NT2/D1 (cell line): ENCODE measurements at regions not wholly inside any gene's neighbourhood (a gene's known extent, or its start where the extent isn't known, plus 50 kb on each side); places are given as distances from the start of the nearest gene placed in this dataset.

Source experiments
- DNase-seq: peaks from one replicate; pipeline ENCODE4 v3.0.0-alpha.2; 2011; ENCODE audit warnings: low read depth, low spot score
- H3K27me3 ChIP-seq: 2 replicates; pipeline ENCODE4 v1.6.0; 2011; ENCODE audit warnings: mild to moderate bottlenecking; ENCODE audit not compliant: insufficient read length, insufficient read depth
- H3K36me3 ChIP-seq: 2 replicates; pipeline ENCODE4 v1.6.1; 2011; ENCODE audit warnings: mild to moderate bottlenecking, low read length, mixed read lengths; ENCODE audit not compliant: insufficient read depth, insufficient read length
- H3K4me1 ChIP-seq: 2 replicates; pipeline ENCODE4 v1.5.1; 2011; ENCODE audit not compliant: insufficient read depth, insufficient read length
- H3K4me3 ChIP-seq: 2 replicates; pipeline ENCODE4 v1.5.1; 2011; ENCODE audit warnings: low read depth; ENCODE audit not compliant: insufficient read length
- H3K9ac ChIP-seq: 2 replicates; pipeline ENCODE4 v1.6.0; 2011; ENCODE audit warnings: low read depth; ENCODE audit not compliant: insufficient read length
- H3K9me3 ChIP-seq: 2 replicates; pipeline ENCODE4 v1.5.1; 2011; ENCODE audit warnings: mild to moderate bottlenecking, low read length; ENCODE audit not compliant: insufficient read depth
- SUZ12 ChIP-seq: IDR thresholded peaks from 2 replicates; pipeline ENCODE4 v1.6.1; 2011; ENCODE audit not compliant: insufficient read length, insufficient read depth; ENCODE audit errors: extremely low read depth
- YY1 ChIP-seq: IDR thresholded peaks from 2 replicates; pipeline ENCODE4 v1.6.1; 2011; ENCODE audit not compliant: insufficient read length, insufficient read depth
- ZNF274 ChIP-seq: IDR thresholded peaks from 2 replicates; pipeline ENCODE4 v1.6.1; 2011; ENCODE audit warnings: mild to moderate bottlenecking, low read depth, low read length

DNA sequence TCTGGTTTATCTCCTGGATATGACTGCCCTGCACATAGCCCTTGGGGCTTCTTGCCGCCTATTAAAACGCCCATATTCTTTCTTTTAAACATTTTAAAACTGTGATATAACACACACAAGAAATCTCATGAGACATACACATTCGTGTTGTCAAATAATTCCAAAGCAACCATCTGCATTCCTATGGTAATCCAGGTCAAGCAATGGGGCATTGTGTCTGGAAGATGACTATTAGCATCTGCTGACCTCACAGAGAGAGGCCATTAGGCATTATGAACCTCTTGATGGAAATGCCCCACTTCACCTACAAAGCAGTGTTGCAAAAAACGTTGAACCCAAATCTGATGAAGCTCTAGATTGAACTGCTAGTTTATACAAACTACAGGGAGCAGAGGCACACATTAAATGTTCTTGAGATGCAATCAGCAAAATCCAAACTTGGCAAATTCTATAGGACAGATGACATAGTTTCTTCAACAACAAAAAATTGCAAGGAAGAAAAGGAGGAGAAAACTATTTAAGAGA lies 513.8 kb upstream of the CCDC196 start:
- no peak for TF ChIP-seq SUZ12
- TF ChIP-seq ZNF274, result no peak
- no peak for TF ChIP-seq YY1
- no peaks in the 10 kb centered on the region for H3K36me3 ChIP-seq
- no peaks in the 10 kb centered on the region for H3K9me3 ChIP-seq
- no peaks in the 10 kb centered on the region for H3K4me1 ChIP-seq
- no peak for DNase-seq
- H3K9ac ChIP-seq, result no peak overlapping the region
- no peaks in the 10 kb centered on the region for H3K27me3 ChIP-seq
- H3K4me3 ChIP-seq, result no peak overlapping the region

GRCh38 chr14:65972891-65973290 lies 513.3 kb upstream of the CCDC196 start:
- TF ChIP-seq YY1 (no peak), ZNF274 (no peak), SUZ12 (no peak)
- no peaks in the 10 kb centered on the region for H3K27me3 ChIP-seq
- no peak for DNase-seq

DNA sequence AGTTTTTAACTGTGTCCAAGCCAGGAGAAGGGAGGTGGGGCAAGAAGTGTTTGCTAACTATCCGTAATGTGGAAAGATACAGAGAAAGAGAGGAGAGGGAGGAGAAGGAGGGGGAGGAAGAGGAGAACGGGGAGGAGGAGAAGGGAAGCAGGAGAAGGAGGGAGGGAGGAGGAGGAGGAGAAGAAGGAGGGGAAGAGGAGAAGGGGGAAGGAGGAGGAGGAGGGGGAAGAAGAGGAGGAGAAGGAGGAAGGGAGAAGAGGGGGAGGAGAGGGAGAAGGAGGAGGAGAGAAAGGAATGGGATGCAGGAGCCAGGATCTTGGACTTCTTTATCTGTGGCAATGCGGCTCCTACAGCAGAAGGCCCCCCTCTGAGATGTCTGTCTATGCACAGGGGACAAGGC lies 510.3 kb upstream of the CCDC196 start:
- Histone ChIP-seq H3K4me1 (no peaks in the 10 kb centered on the region), H3K27me3 (no peaks in the 10 kb centered on the region), H3K9me3 (no peaks in the 10 kb centered on the region; the same call in 1 of the 2 replicates), H3K9ac (no peak overlapping the region), H3K4me3 (no peak overlapping the region), H3K36me3 (no peaks in the 10 kb centered on the region)
- TF ChIP-seq ZNF274, result no peak
- TF ChIP-seq YY1, result no peak
- TF ChIP-seq SUZ12, result no peak
- no peak for DNase-seq

More at GRCh38 chr14:65972891-65973290, 513.3 kb upstream of the CCDC196 start:
- no peaks in the 10 kb centered on the region for H3K4me1 ChIP-seq
- H3K4me3 ChIP-seq, result no peak overlapping the region
- H3K9ac ChIP-seq, result no peak overlapping the region
- no peaks in the 10 kb centered on the region for H3K36me3 ChIP-seq
- no peaks in the 10 kb centered on the region for H3K9me3 ChIP-seq

GRCh38 chr14:65976761-65977404 lies 509.3 kb upstream of the CCDC196 start:
- Histone ChIP-seq H3K9me3 (no peaks in the 10 kb centered on the region; the same call in 1 of the 2 replicates), H3K9ac (no peak overlapping the region), H3K36me3 (no peaks in the 10 kb centered on the region), H3K27me3 (no peaks in the 10 kb centered on the region), H3K4me1 (no peaks in the 10 kb centered on the region), H3K4me3 (no peak overlapping the region)
- DNase-seq, result no peak
- TF ChIP-seq SUZ12, result no peak
- no peak for TF ChIP-seq YY1
- TF ChIP-seq ZNF274, result no peak

GRCh38 chr14:65981192-65981843 lies 504.9 kb upstream of the CCDC196 start:
- no peak for DNase-seq
- TF ChIP-seq ZNF274, result no peak
- no peak for TF ChIP-seq SUZ12
- H3K4me3 ChIP-seq, result no peak overlapping the region
- H3K27me3 ChIP-seq, result no peaks in the 10 kb centered on the region
- H3K9ac ChIP-seq, result no peak overlapping the region
- no peaks in the 10 kb centered on the region for H3K36me3 ChIP-seq
- no peaks in the 10 kb centered on the region for H3K4me1 ChIP-seq
- H3K9me3 ChIP-seq, result no peaks in the 10 kb centered on the region; the same call in 1 of the 2 replicates

DNA sequence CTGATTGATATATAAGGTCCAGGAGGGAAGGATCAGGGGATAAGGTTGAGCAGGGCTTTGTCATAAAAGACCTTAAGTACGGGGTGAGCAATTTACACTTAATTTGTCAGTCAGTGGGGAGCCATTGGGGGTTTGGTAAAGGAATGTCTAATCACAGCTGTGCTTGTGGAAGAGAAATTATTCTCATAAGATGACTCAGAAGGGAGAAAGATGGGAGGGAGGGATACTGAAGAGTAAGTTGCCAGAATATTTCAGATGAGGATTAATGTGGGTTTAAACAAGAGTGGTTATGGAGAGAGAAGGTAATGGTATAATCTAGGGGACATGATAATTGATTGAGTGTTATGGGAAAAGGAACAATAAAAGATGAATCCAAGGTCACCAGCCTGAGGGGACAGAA lies 500.1 kb upstream of the CCDC196 start:
- TF ChIP-seq YY1 (no peak), SUZ12 (no peak), ZNF274 (no peak)
- H3K9ac ChIP-seq, result no peak overlapping the region
- no peak for DNase-seq
- no peak overlapping the region for H3K4me3 ChIP-seq
- no peaks in the 10 kb centered on the region for H3K9me3 ChIP-seq
- H3K4me1 ChIP-seq, result no peaks in the 10 kb centered on the region
- H3K36me3 ChIP-seq, result no peaks in the 10 kb centered on the region
- H3K27me3 ChIP-seq, result no peaks in the 10 kb centered on the region

GRCh38 chr14:65989981-65990380 lies 496.2 kb upstream of the CCDC196 start:
- Histone ChIP-seq H3K4me1 (peaks cover 5% of the 10 kb centered on the region), H3K9ac (no peak overlapping the region), H3K4me3 (no peak overlapping the region), H3K9me3 (no peaks in the 10 kb centered on the region), H3K36me3 (no peaks in the 10 kb centered on the region), H3K27me3 (no peaks in the 10 kb centered on the region)
- no peak for DNase-seq
- TF ChIP-seq ZNF274, result no peak
- TF ChIP-seq YY1, result no peak
- no peak for TF ChIP-seq SUZ12
